HFFc6 (cell line): ENCODE measurements at regions not wholly inside any gene's neighbourhood (a gene's known extent, or its start where the extent isn't known, plus 50 kb on each side); places are given as distances from the start of the nearest gene placed in this dataset.

Source experiments
- DNase-seq: peaks from one replicate; pipeline ENCODE4 v3.0.0-alpha.2; 2018
- H3K27ac Mint-ChIP-seq: 2 replicates; pipeline ENCODE4 v1.8.0; 2020; ENCODE audit warnings: mild to moderate bottlenecking, mixed read lengths
- H3K27me3 Mint-ChIP-seq: 2 replicates; pipeline ENCODE4 v1.8.0; 2021; ENCODE audit warnings: mild to moderate bottlenecking, moderate library complexity, mixed read lengths; ENCODE audit not compliant: insufficient read depth
- H3K36me3 Mint-ChIP-seq: 2 replicates; pipeline ENCODE4 v1.8.0; 2021; ENCODE audit warnings: low read depth, mixed read lengths
- H3K4me1 Mint-ChIP-seq: 2 replicates; pipeline ENCODE4 v1.8.0; 2020; ENCODE audit warnings: low read depth, mixed read lengths
- H3K4me3 Mint-ChIP-seq: 2 replicates; pipeline ENCODE4 v1.8.0; 2020; ENCODE audit warnings: mild to moderate bottlenecking, moderate library complexity, mixed read lengths
- H3K9me3 Mint-ChIP-seq: 2 replicates; pipeline ENCODE4 v1.8.0; 2020; ENCODE audit warnings: mild to moderate bottlenecking, mixed read lengths
- TF ChIP-seq, protein P1 (sequence below): fragments of 200-600 bp; sonication (generic); IDR thresholded peaks from 2 replicates; pipeline ENCODE4 v1.5.0; 2021; ENCODE audit warnings: antibody characterized with exemption, mild to moderate bottlenecking

DNA sequence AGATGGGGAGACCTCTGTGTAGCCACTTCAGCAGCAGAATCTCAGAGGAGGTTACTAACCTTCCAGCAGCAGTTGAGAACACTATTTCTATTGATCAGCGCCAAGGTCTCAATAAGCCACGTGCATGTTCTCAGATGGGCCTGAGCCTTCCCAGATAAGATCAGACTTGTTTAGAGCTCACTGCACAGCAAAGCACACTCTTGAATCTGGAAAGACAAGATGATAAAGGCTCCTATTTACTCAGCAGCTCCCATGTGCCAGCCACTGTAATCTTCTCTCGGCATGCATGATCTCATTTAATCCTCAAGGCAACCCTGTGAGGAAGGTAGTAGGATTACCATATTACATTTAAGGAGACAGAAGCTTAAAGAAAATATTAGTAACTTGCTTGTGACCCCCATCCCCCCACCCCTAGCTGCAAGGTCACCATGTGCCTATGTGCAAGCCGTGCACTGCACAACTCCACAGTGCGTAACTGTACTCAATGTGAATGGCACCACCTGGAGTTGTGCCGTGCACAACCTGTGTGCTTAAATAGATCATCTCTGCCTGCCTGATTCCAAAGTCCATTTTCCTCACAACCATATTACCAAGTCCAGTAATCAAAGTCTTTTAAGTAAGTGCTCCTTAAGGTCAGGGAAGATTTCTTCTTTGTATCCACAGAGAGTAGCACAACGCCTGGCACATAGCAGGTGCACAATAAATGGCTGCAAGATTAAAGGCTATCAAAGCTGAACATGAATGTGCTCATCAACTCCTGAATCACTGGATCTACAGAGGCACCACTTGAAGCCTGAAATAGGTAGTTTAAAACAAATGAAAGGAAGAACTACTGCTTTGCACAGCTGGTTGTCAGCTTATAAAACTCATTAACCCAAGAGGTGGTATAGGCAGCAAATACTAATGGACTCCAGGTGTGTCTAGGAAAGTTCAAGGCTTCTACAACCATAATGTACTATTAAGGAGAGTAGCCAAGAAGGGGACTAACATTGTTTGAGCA lies 293.8 kb downstream of the BUD13 start:
- no peak overlapping the region for H3K27ac Mint-ChIP-seq
- DNase-seq = no peak
- H3K27me3 Mint-ChIP-seq = no peaks in the 10 kb centered on the region
- H3K4me3 Mint-ChIP-seq = no peak overlapping the region
- no peaks in the 10 kb centered on the region for H3K4me1 Mint-ChIP-seq
- H3K9me3 Mint-ChIP-seq = 0 out of 2 replicates have a peak, but pooled peaks cover 3% of the 10 kb centered on the region
- no peaks in the 10 kb centered on the region for H3K36me3 Mint-ChIP-seq
- TF ChIP-seq, protein P1, sequence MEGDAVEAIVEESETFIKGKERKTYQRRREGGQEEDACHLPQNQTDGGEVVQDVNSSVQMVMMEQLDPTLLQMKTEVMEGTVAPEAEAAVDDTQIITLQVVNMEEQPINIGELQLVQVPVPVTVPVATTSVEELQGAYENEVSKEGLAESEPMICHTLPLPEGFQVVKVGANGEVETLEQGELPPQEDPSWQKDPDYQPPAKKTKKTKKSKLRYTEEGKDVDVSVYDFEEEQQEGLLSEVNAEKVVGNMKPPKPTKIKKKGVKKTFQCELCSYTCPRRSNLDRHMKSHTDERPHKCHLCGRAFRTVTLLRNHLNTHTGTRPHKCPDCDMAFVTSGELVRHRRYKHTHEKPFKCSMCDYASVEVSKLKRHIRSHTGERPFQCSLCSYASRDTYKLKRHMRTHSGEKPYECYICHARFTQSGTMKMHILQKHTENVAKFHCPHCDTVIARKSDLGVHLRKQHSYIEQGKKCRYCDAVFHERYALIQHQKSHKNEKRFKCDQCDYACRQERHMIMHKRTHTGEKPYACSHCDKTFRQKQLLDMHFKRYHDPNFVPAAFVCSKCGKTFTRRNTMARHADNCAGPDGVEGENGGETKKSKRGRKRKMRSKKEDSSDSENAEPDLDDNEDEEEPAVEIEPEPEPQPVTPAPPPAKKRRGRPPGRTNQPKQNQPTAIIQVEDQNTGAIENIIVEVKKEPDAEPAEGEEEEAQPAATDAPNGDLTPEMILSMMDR = no peak

DNA sequence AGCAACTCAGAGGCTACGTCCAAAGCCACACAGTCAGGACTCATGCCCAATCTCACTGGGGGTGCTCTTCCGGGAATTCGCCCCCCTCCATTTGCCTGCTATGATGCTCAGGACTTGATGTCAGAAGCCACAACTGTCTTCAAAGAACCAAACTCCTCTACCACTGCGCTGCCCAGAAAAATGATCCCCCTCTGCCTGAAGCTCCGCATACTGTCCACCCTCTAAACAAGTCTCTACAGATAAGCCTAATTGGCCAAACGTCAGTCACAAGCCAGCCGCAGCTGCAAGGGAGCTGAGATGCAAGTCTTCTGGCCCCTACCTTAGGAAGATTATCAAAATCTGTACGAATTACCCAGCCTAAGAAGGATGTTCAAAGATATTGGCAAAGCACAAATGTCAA lies 294.6 kb downstream of the BUD13 start:
- TF ChIP-seq, protein P1 = no peak
- no peaks in the 10 kb centered on the region for H3K27me3 Mint-ChIP-seq
- H3K27ac Mint-ChIP-seq = no peak overlapping the region
- H3K4me3 Mint-ChIP-seq = no peak overlapping the region
- DNase-seq = no peak
- H3K9me3 Mint-ChIP-seq = 0 out of 2 replicates have a peak, but pooled peaks cover 3% of the 10 kb centered on the region
- no peaks in the 10 kb centered on the region for H3K4me1 Mint-ChIP-seq
- H3K36me3 Mint-ChIP-seq = no peaks in the 10 kb centered on the region

- Mint-ChIP-seq H3K36me3 (peaks cover 6% of the 10 kb centered on the region), H3K27ac (no peak overlapping the region)
Measured at GRCh38 chr11:116473790-116474346, 298.9 kb downstream of the BUD13 start.

GRCh38 chr11:116473206-116473769 lies 299.5 kb downstream of the BUD13 start:
- H3K36me3 Mint-ChIP-seq = peaks cover 6% of the 10 kb centered on the region
- no peak for DNase-seq
- TF ChIP-seq, protein P1 = no peak
- no peaks in the 10 kb centered on the region; the same call in 1 of the 2 replicates for H3K4me1 Mint-ChIP-seq
- H3K27ac Mint-ChIP-seq = no peak overlapping the region
- H3K27me3 Mint-ChIP-seq = no peaks in the 10 kb centered on the region; the same call in 1 of the 2 replicates
- peaks cover 17% of the 10 kb centered on the region for H3K9me3 Mint-ChIP-seq
- H3K4me3 Mint-ChIP-seq = no peak overlapping the region

More at GRCh38 chr11:116473790-116474346, 298.9 kb downstream of the BUD13 start:
- H3K9me3 Mint-ChIP-seq = peaks cover 17% of the 10 kb centered on the region
- no peak for DNase-seq
- TF ChIP-seq, protein P1 = no peak
- H3K4me3 Mint-ChIP-seq = no peak overlapping the region
- H3K27me3 Mint-ChIP-seq = no peaks in the 10 kb centered on the region; the same call in 1 of the 2 replicates
- no peaks in the 10 kb centered on the region; the same call in 1 of the 2 replicates for H3K4me1 Mint-ChIP-seq

- no peak for DNase-seq
- Mint-ChIP-seq H3K9me3 (peaks cover 17% of the 10 kb centered on the region), H3K27ac (no peak overlapping the region), H3K27me3 (no peaks in the 10 kb centered on the region; the same call in none of the 2 replicates), H3K36me3 (peaks cover 6% of the 10 kb centered on the region), H3K4me3 (no peak overlapping the region), H3K4me1 (no peaks in the 10 kb centered on the region; the same call in 1 of the 2 replicates)
- TF ChIP-seq, protein P1 = no peak
Measured at GRCh38 chr11:116472651-116473050, 300.1 kb downstream of the BUD13 start.
